OCI-LY1 (cell line): ENCODE measurements at regions not wholly inside any gene's neighbourhood (a gene's known extent, or its start where the extent isn't known, plus 50 kb on each side); places are given as distances from the start of the nearest gene placed in this dataset.

Experiments
- H2AFZ ChIP-seq: fragments of 200-600 bp; sonication (generic), shearing (Covaris generic); 2 replicates; pipeline ENCODE4 v1.6.0; 2014; ENCODE audit warnings: antibody characterized with exemption, mild to moderate bottlenecking, low read length
- H3F3A ChIP-seq: fragments of 200-600 bp; sonication (generic), shearing (Covaris generic); 2 replicates; pipeline ENCODE4 v1.6.0; 2014; ENCODE audit warnings: mild to moderate bottlenecking, antibody characterized with exemption, low read length, moderate library complexity; ENCODE audit not compliant: insufficient read depth
- H3K27ac ChIP-seq: fragments of 200-600 bp; sonication (generic); 2 replicates; pipeline ENCODE4 v1.5.1; 2014; ENCODE audit warnings: low read length, mixed run types, mild to moderate bottlenecking, low read depth; ENCODE audit not compliant: poor library complexity, severe bottlenecking
- H3K27me3 ChIP-seq: fragments of 200-600 bp; sonication (generic); 2 replicates; pipeline ENCODE4 v1.6.0; 2014; ENCODE audit warnings: antibody characterized with exemption, mild to moderate bottlenecking, low read length, moderate library complexity; ENCODE audit not compliant: insufficient read depth
- H3K36me3 ChIP-seq: fragments of 200-600 bp; sonication (generic); 2 replicates; pipeline ENCODE4 v1.6.1; 2014; ENCODE audit warnings: mild to moderate bottlenecking, antibody characterized with exemption, low read length, moderate library complexity, mixed read lengths; ENCODE audit not compliant: insufficient read depth
- H3K4me1 ChIP-seq: fragments of 200-600 bp; sonication (generic); 2 replicates; pipeline ENCODE4 v1.5.1; 2014; ENCODE audit warnings: mild to moderate bottlenecking, low read length, moderate library complexity; ENCODE audit not compliant: insufficient read depth, severe bottlenecking
- H3K4me2 ChIP-seq: fragments of 200-600 bp; sonication (generic), shearing (Covaris generic); 2 replicates; pipeline ENCODE4 v1.6.1; 2014; ENCODE audit warnings: low read length
- H3K4me3 ChIP-seq: fragments of 200-600 bp; sonication (generic); 2 replicates; pipeline ENCODE4 v1.5.1; 2014; ENCODE audit warnings: low read length, low read depth, mild to moderate bottlenecking, mixed read lengths; ENCODE audit not compliant: poor library complexity, severe bottlenecking
- H3K79me2 ChIP-seq: fragments of 200-600 bp; shearing (Covaris generic); 2 replicates; pipeline ENCODE4 v1.6.1; 2016; ENCODE audit warnings: mixed run types, low read length, mixed read lengths; ENCODE audit not compliant: insufficient read depth
- H3K9ac ChIP-seq: fragments of 200-600 bp; sonication (generic), shearing (Covaris generic); 2 replicates; pipeline ENCODE4 v1.6.1; 2014; ENCODE audit warnings: mild to moderate bottlenecking, low read length, mixed read lengths
- H3K9me2 ChIP-seq: fragments of 200-600 bp; sonication (generic), shearing (Covaris generic); 2 replicates; pipeline ENCODE4 v1.6.1; 2014; ENCODE audit warnings: low read depth, mild to moderate bottlenecking, low read length, mixed read lengths
- H3K9me3 ChIP-seq: fragments of 200-600 bp; shearing (Covaris generic); 2 replicates; pipeline ENCODE4 v1.6.1; 2014; ENCODE audit warnings: low read length, mixed read lengths
- H4K20me1 ChIP-seq: fragments of 200-600 bp; sonication (generic), shearing (Covaris generic); 2 replicates; pipeline ENCODE4 v1.6.0; 2016; ENCODE audit warnings: mild to moderate bottlenecking, low read length; ENCODE audit not compliant: insufficient read depth
- CTCF ChIP-seq: fragments of 200-600 bp; sonication (generic), shearing (Covaris generic); IDR thresholded peaks from 2 replicates; pipeline ENCODE4 v1.5.1; 2017; ENCODE audit warnings: mild to moderate bottlenecking, antibody characterized with exemption, low read length, moderate library complexity, mixed read lengths
- EZH2 ChIP-seq: fragments of 200-600 bp; sonication (generic), shearing (Covaris generic); IDR thresholded peaks from 2 replicates; pipeline ENCODE4 v1.8.0; 2017; ENCODE audit warnings: borderline replicate concordance, mixed run types, mild to moderate bottlenecking, antibody characterized with exemption, low read length, moderate library complexity, mixed read lengths

- H4K20me1 ChIP-seq = no peaks in the 10 kb centered on the region
- H2AFZ ChIP-seq = no peak overlapping the region
- no peak for TF ChIP-seq CTCF
- no peak for TF ChIP-seq EZH2
- no peaks in the 10 kb centered on the region for H3F3A ChIP-seq
- H3K4me3 ChIP-seq = no peak overlapping the region
- no peak overlapping the region for H3K27ac ChIP-seq
- no peak overlapping the region for H3K4me2 ChIP-seq
- H3K4me1 ChIP-seq = no peaks in the 10 kb centered on the region
- H3K27me3 ChIP-seq = no peaks in the 10 kb centered on the region
- H3K9me3 ChIP-seq = no peaks in the 10 kb centered on the region
- no peaks in the 10 kb centered on the region for H3K79me2 ChIP-seq
- H3K9me2 ChIP-seq = no peaks in the 10 kb centered on the region
- H3K9ac ChIP-seq = no peak overlapping the region
- no peaks in the 10 kb centered on the region for H3K36me3 ChIP-seq
Measured at GRCh38 chr14:62597143-62597542, 448.1 kb downstream of the KCNH5 start.

- H2AFZ ChIP-seq = no peak overlapping the region
- no peaks in the 10 kb centered on the region for H4K20me1 ChIP-seq
- H3K9me2 ChIP-seq = no peaks in the 10 kb centered on the region
- no peak overlapping the region for H3K27ac ChIP-seq
- no peaks in the 10 kb centered on the region for H3K79me2 ChIP-seq
- H3K4me1 ChIP-seq = no peaks in the 10 kb centered on the region
- no peaks in the 10 kb centered on the region for H3K9me3 ChIP-seq
- H3K4me3 ChIP-seq = no peak overlapping the region
- TF ChIP-seq CTCF (no peak), EZH2 (no peak)
- H3K9ac ChIP-seq = no peak overlapping the region
- H3K36me3 ChIP-seq = no peaks in the 10 kb centered on the region
- H3K27me3 ChIP-seq = no peaks in the 10 kb centered on the region
- H3K4me2 ChIP-seq = no peak overlapping the region
- H3F3A ChIP-seq = no peaks in the 10 kb centered on the region
Measured at GRCh38 chr14:62599616-62600385, 445.5 kb downstream of the KCNH5 start.

- no peaks in the 10 kb centered on the region for H3K9me2 ChIP-seq
- no peaks in the 10 kb centered on the region for H3K79me2 ChIP-seq
- no peak overlapping the region for H3K4me2 ChIP-seq
- H3K4me3 ChIP-seq = no peak overlapping the region
- H2AFZ ChIP-seq = no peak overlapping the region
- no peak overlapping the region for H3K9ac ChIP-seq
- no peaks in the 10 kb centered on the region for H3K36me3 ChIP-seq
- H3F3A ChIP-seq = no peaks in the 10 kb centered on the region
- TF ChIP-seq EZH2 (no peak), CTCF (no peak)
- H3K27ac ChIP-seq = no peak overlapping the region
- no peaks in the 10 kb centered on the region for H3K4me1 ChIP-seq
- H3K9me3 ChIP-seq = no peaks in the 10 kb centered on the region
- no peaks in the 10 kb centered on the region for H4K20me1 ChIP-seq
- H3K27me3 ChIP-seq = no peaks in the 10 kb centered on the region
Measured at GRCh38 chr14:62602712-62603111, 442.5 kb downstream of the KCNH5 start.
